ENCODE measurements at regions not wholly inside any gene's neighbourhood (a gene's known extent, or its start where the extent isn't known, plus 50 kb on each side); places are given as distances from the start of the nearest gene placed in this dataset.

DNA sequence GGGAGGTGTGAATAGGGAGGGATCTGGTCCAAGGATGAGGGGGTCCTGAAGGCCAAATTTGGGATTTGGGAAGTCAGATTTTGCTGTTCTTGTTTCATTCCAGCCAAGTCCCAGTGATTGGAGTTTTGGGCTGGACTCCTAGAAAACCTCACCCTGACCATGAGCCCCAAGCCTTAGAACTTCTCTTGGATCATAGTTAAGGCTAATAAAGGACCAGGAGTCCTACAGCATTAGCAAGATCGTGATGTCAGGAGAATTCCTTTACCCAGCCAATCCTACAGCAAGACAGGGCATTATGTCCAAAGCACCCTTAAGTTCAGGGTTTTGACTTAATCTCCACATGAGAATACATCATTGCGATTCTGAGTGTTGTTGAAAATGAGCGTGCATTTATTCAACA lies 85.0 kb downstream of the SOX9 start:
- H3K9me3 ChIP-seq (ENCODE audit: control insufficient read depth, insufficient read depth, low read length): no peaks in the 10 kb centered on the region
- no peak overlapping the region for H3K27ac ChIP-seq (ENCODE audit: low read depth, low read length)
- H3K27me3 ChIP-seq (ENCODE audit: control insufficient read depth, insufficient read depth, low read length): no peaks in the 10 kb centered on the region
- WGBS (ENCODE audit: insufficient coverage): no CpG with 5 or more reads among the region's 3 CpGs
- H3K36me3 ChIP-seq (ENCODE audit: control insufficient read depth, insufficient read depth, low read length): no peaks in the 10 kb centered on the region
- no peak for DNase-seq (ENCODE audit: low read depth in 4 of 6, low spot score in 6 of 6)
- H3K4me1 ChIP-seq (ENCODE audit: control insufficient read depth, insufficient read depth, low read length): peaks cover 14% of the 10 kb centered on the region
- no peak overlapping the region for H3K4me3 ChIP-seq (ENCODE audit: low read depth, low read length)

DNA sequence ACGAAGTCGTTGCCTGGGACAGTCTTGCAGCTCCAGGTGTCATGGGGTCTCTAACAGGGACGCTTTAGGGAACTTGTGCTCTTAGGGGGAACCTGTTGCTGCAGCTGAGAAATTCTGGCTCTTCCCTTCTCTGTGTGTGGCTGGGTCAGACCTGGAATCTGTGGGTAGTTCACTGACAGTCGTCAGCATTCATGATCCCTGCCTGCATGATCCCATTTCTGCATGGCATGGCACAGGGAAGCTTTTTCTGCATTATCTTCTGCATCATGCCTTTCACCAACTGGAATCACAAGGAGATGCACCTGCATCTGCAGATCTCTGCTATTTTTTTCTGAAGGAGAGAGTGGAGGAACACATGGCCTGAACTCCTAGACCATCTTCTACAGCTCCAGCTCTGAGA lies 85.6 kb downstream of the SOX9 start:
- H3K9me3 ChIP-seq (ENCODE audit: control insufficient read depth, insufficient read depth, low read length): no peaks in the 10 kb centered on the region
- peaks cover 14% of the 10 kb centered on the region for H3K4me1 ChIP-seq (ENCODE audit: control insufficient read depth, insufficient read depth, low read length)
- WGBS (ENCODE audit: insufficient coverage): 39% methylated on average over 4 of the region's 4 CpGs
- no peaks in the 10 kb centered on the region for H3K36me3 ChIP-seq (ENCODE audit: control insufficient read depth, insufficient read depth, low read length)
- peak in 2 of 6 donors; percentile 30 to 49 for DNase-seq (ENCODE audit: low read depth in 4 of 6, low spot score in 6 of 6)
- no peaks in the 10 kb centered on the region for H3K27me3 ChIP-seq (ENCODE audit: control insufficient read depth, insufficient read depth, low read length)
- no peak overlapping the region for H3K4me3 ChIP-seq (ENCODE audit: low read depth, low read length)
- no peak overlapping the region for H3K27ac ChIP-seq (ENCODE audit: low read depth, low read length)

GRCh38 chr17:72208832-72209231 lies 88.0 kb downstream of the SOX9 start:
- Histone ChIP-seq H3K27me3 (ENCODE audit: control insufficient read depth, insufficient read depth, low read length) (no peaks in the 10 kb centered on the region), H3K4me3 (ENCODE audit: low read depth, low read length) (no peak overlapping the region), H3K9me3 (ENCODE audit: control insufficient read depth, insufficient read depth, low read length) (no peaks in the 10 kb centered on the region), H3K36me3 (ENCODE audit: control insufficient read depth, insufficient read depth, low read length) (no peaks in the 10 kb centered on the region), H3K27ac (ENCODE audit: low read depth, low read length) (no peak overlapping the region), H3K4me1 (ENCODE audit: control insufficient read depth, insufficient read depth, low read length) (peaks cover 14% of the 10 kb centered on the region)
- DNase-seq (ENCODE audit: low read depth in 4 of 6, low spot score in 6 of 6): no peak

- 83% methylated on average over 5 of the region's 5 CpGs for WGBS (ENCODE audit: insufficient coverage)
- no peaks in the 10 kb centered on the region for H3K36me3 ChIP-seq (ENCODE audit: control insufficient read depth, insufficient read depth, low read length)
These were observed 91.2 kb downstream of the SOX9 start for GRCh38 chr17:72212041-72212440.

DNA sequence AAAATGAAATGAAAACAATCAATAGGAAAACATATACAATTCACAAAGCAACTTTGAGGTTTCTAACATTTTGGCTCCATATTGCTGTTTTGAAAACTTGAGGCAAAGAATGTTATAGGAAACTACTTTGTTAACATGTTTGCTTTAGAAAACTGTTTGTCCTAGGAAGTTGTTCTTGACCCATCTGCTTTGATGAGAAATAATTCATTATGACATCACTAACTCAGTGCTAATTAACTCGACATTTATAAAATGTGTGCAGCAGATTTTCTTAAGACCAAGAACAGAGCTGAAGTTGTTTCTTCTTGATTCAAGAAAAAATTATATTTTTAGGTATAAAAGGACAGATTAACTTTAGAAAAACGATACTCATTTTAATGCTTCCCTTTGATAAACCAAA lies 94.7 kb downstream of the SOX9 start:
- peaks cover 15% of the 10 kb centered on the region for H3K4me1 ChIP-seq (ENCODE audit: control insufficient read depth, insufficient read depth, low read length)
- H3K27me3 ChIP-seq (ENCODE audit: control insufficient read depth, insufficient read depth, low read length): peaks cover 16% of the 10 kb centered on the region
- H3K9me3 ChIP-seq (ENCODE audit: control insufficient read depth, insufficient read depth, low read length): peaks cover 2% of the 10 kb centered on the region
- no peak for DNase-seq (ENCODE audit: low read depth in 4 of 6, low spot score in 6 of 6)
- no peak overlapping the region for H3K27ac ChIP-seq (ENCODE audit: low read depth, low read length)
- H3K4me3 ChIP-seq (ENCODE audit: low read depth, low read length): no peak overlapping the region
- no CpG with 5 or more reads among the region's 2 CpGs for WGBS (ENCODE audit: insufficient coverage)
- no peaks in the 10 kb centered on the region for H3K36me3 ChIP-seq (ENCODE audit: control insufficient read depth, insufficient read depth, low read length)

More at GRCh38 chr17:72212041-72212440, 91.2 kb downstream of the SOX9 start:
- Histone ChIP-seq H3K4me3 (ENCODE audit: low read depth, low read length) (no peak overlapping the region), H3K27ac (ENCODE audit: low read depth, low read length) (no peak overlapping the region), H3K27me3 (ENCODE audit: control insufficient read depth, insufficient read depth, low read length) (no peaks in the 10 kb centered on the region), H3K9me3 (ENCODE audit: control insufficient read depth, insufficient read depth, low read length) (peaks cover 2% of the 10 kb centered on the region), H3K4me1 (ENCODE audit: control insufficient read depth, insufficient read depth, low read length) (no peaks in the 10 kb centered on the region)
- peak in 1 of 6 donors; percentile 31 for DNase-seq (ENCODE audit: low read depth in 4 of 6, low spot score in 6 of 6)

DNA sequence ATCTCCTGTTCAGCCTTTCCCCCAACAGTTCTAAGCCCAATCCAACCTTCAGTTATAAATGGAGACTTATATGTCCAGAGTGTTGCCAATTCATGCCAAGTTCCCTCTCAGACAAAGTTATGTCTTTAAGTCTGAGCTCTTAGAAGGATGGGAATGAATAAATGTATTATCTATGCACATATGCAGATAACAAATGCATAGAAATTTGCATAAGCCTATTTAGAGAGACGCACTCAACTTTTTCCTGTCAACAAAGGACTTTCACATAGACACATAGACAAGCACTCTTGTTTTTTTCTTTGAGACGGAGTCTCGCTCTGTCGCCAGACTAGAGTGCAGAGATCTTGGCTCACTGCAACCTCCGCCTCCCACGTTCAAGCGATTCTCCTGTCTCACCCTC lies 95.1 kb downstream of the SOX9 start:
- 60% methylated on average over 1 of the region's 7 CpGs for WGBS (ENCODE audit: insufficient coverage)
- Histone ChIP-seq H3K27ac (ENCODE audit: low read depth, low read length) (no peak overlapping the region), H3K4me1 (ENCODE audit: control insufficient read depth, insufficient read depth, low read length) (peaks cover 15% of the 10 kb centered on the region), H3K4me3 (ENCODE audit: low read depth, low read length) (no peak overlapping the region), H3K9me3 (ENCODE audit: control insufficient read depth, insufficient read depth, low read length) (peaks cover 2% of the 10 kb centered on the region), H3K27me3 (ENCODE audit: control insufficient read depth, insufficient read depth, low read length) (peaks cover 16% of the 10 kb centered on the region), H3K36me3 (ENCODE audit: control insufficient read depth, insufficient read depth, low read length) (no peaks in the 10 kb centered on the region)
- DNase-seq (ENCODE audit: low read depth in 4 of 6, low spot score in 6 of 6): no peak

GRCh38 chr17:72219137-72219823 lies 98.5 kb downstream of the SOX9 start:
- no peak overlapping the region for H3K27ac ChIP-seq (ENCODE audit: low read depth, low read length)
- peaks cover 16% of the 10 kb centered on the region for H3K27me3 ChIP-seq (ENCODE audit: control insufficient read depth, insufficient read depth, low read length)
- peak in 2 of 6 donors; percentile 66 to 89 for DNase-seq (ENCODE audit: low read depth in 4 of 6, low spot score in 6 of 6)
- peaks cover 15% of the 10 kb centered on the region for H3K4me1 ChIP-seq (ENCODE audit: control insufficient read depth, insufficient read depth, low read length)
- peaks cover 2% of the 10 kb centered on the region for H3K9me3 ChIP-seq (ENCODE audit: control insufficient read depth, insufficient read depth, low read length)
- H3K4me3 ChIP-seq (ENCODE audit: low read depth, low read length): peak overlapping the region; percentile 36
- under 1% methylated on average over 11 of the region's 23 CpGs for whole genome bisulfite sequencing (ENCODE audit: insufficient coverage)
- no peaks in the 10 kb centered on the region for H3K36me3 ChIP-seq (ENCODE audit: control insufficient read depth, insufficient read depth, low read length)

DNA sequence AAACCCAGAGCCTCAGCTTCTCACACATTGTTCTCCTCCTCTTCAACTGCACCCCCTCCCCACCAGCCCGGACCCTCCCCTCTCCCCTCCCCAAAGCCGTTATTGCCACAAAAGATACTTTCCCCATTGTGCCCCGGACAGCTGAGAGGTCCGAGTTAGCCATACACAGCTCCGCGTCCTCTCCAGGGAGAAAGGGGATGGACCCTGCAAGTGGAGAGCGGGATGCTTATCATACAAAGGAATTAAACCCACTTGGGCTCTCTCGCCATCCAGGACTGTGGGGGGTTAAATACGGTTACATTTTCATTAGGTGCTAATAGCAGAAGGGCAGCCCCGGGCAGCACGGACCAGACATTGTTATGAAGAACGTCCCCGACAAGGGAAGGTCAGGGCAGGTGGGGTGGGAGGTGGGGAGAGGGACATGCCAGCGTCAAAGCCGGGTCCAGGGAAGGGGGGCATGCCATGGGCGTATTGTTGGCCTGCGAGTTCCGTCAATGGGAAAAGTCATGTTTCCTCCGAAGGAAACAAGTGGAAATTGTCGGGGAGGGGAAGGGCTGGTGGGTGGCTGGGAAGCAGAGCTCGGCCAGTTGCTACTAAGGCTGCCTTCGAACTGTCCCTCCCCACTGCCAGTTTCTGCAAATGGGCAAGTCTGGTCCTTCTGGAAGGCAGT lies 99.1 kb downstream of the SOX9 start:
- Histone ChIP-seq H3K27me3 (ENCODE audit: control insufficient read depth, insufficient read depth, low read length) (peaks cover 16% of the 10 kb centered on the region), H3K4me3 (ENCODE audit: low read depth, low read length) (peak overlapping the region; percentile 36), H3K27ac (ENCODE audit: low read depth, low read length) (no peak overlapping the region), H3K4me1 (ENCODE audit: control insufficient read depth, insufficient read depth, low read length) (peaks cover 15% of the 10 kb centered on the region), H3K9me3 (ENCODE audit: control insufficient read depth, insufficient read depth, low read length) (no peaks in the 10 kb centered on the region), H3K36me3 (ENCODE audit: control insufficient read depth, insufficient read depth, low read length) (no peaks in the 10 kb centered on the region)
- peak in 2 of 6 donors; percentile 33 to 56 for DNase-seq (ENCODE audit: low read depth in 4 of 6, low spot score in 6 of 6)
- WGBS (ENCODE audit: insufficient coverage): 5% methylated on average over 16 of the region's 22 CpGs

DNA sequence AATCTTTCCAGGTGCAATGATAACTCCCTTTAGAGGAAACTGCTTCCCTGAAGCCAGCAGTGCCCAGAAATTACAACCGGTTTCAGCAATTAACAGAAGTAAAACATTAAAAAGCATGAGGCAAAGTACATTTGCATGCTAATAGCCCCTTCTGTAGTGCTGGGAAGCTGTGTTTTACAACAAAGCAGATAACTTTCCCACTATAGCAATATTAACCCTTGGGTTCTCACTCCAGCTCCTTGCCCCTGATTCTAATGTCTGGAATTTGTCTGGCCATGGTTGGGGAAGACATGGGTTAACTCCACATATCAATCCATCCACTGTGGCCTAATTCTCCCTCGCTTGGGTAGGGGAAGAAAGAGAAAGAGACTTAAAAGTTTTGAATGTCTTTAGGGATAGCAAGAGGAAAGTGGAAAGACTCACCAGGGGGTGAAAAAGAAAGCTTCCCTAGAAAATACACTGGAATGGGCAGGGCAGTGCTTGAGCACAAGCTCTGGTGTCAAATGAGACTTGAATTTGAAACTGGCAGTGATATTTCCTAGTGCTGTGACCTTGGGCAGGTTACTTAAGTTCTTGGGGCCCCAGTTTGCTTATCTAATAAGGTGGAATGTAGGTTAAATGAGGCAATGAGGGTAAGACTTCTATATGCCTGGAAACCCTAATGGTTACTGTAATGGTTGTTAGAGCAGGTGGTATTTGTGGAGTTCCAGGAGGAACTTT lies 102.0 kb downstream of the SOX9 start:
- Histone ChIP-seq H3K4me3 (ENCODE audit: low read depth, low read length) (no peak overlapping the region), H3K27me3 (ENCODE audit: control insufficient read depth, insufficient read depth, low read length) (peaks cover 16% of the 10 kb centered on the region), H3K36me3 (ENCODE audit: control insufficient read depth, insufficient read depth, low read length) (no peaks in the 10 kb centered on the region), H3K9me3 (ENCODE audit: control insufficient read depth, insufficient read depth, low read length) (no peaks in the 10 kb centered on the region), H3K4me1 (ENCODE audit: control insufficient read depth, insufficient read depth, low read length) (peaks cover 15% of the 10 kb centered on the region), H3K27ac (ENCODE audit: low read depth, low read length) (peak overlapping the region; percentile 45)
- peak in 2 of 6 donors; percentile 67 to 93 for DNase-seq (ENCODE audit: low read depth in 4 of 6, low spot score in 6 of 6)
- WGBS (ENCODE audit: insufficient coverage): no CpG with 5 or more reads among the region's 2 CpGs
